HG03571 (cell line): ENCODE measurements at regions not wholly inside any gene's neighbourhood (a gene's known extent, or its start where the extent isn't known, plus 50 kb on each side); places are given as distances from the start of the nearest gene placed in this dataset.

Experiments
- ATAC-seq: cut with Tn5 transposase; IDR thresholded peaks from one replicate; pipeline ENCODE4 v1.9.1; 2021; ENCODE audit not compliant: unreplicated experiment

- ATAC-seq: no peak
Observed at GRCh38 chr11:129292092-129292491, 83.6 kb upstream of the BARX2 start.

- ATAC-seq: no peak
Observed at GRCh38 chr11:129291546-129291945, 84.1 kb upstream of the BARX2 start.

GRCh38 chr11:129290966-129291365, 84.7 kb upstream of the BARX2 start:
- no peak for ATAC-seq

GRCh38 chr11:129289350-129290040, 86.2 kb upstream of the BARX2 start:
- no peak for ATAC-seq

- no peak for ATAC-seq
Observed at GRCh38 chr11:129287920-129288319, 87.7 kb upstream of the BARX2 start.

- ATAC-seq: no peak
Observed at GRCh38 chr11:129286813-129287212, 88.8 kb upstream of the BARX2 start.

GRCh38 chr11:129285402-129285786, 90.3 kb upstream of the BARX2 start:
- ATAC-seq: no peak

- ATAC-seq: no peak
Observed at GRCh38 chr11:129283141-129283540, 91.0 kb upstream of the ARHGAP32 start.

GRCh38 chr11:129282634-129283033, 90.5 kb upstream of the ARHGAP32 start:
- no peak for ATAC-seq

- ATAC-seq: no peak
Observed at GRCh38 chr11:129281471-129282415, 89.6 kb upstream of the ARHGAP32 start.

GRCh38 chr11:129280027-129280811, 88.1 kb upstream of the ARHGAP32 start:
- ATAC-seq: no peak

GRCh38 chr11:129279326-129280026, 87.4 kb upstream of the ARHGAP32 start:
- peak; percentile 56 for ATAC-seq

- peak; percentile 25 for ATAC-seq
Observed at GRCh38 chr11:129278586-129279319, 86.6 kb upstream of the ARHGAP32 start.

- ATAC-seq: no peak
Observed at GRCh38 chr11:129277198-129277843, 85.2 kb upstream of the ARHGAP32 start.

- no peak for ATAC-seq
Observed at GRCh38 chr11:129275828-129276227, 83.7 kb upstream of the ARHGAP32 start.

GRCh38 chr11:129273944-129274711, 82.0 kb upstream of the ARHGAP32 start:
- ATAC-seq: no peak

- no peak for ATAC-seq
Observed at GRCh38 chr11:129273322-129273721, 81.2 kb upstream of the ARHGAP32 start.

- no peak for ATAC-seq
Observed at GRCh38 chr11:129271030-129271429, 78.9 kb upstream of the ARHGAP32 start.

- ATAC-seq: no peak
Observed at GRCh38 chr11:129270446-129270845, 78.3 kb upstream of the ARHGAP32 start.
